Osteocyte (in vitro differentiated cells): ENCODE measurements at regions not wholly inside any gene's neighbourhood (a gene's known extent, or its start where the extent isn't known, plus 50 kb on each side); places are given as distances from the start of the nearest gene placed in this dataset.
"Not testable (repeated sequence)": the region's sequence is repeated elsewhere in the genome, so short reads cannot be mapped to it uniquely, and the experiment has no call there.

Source experiments
- DNase-seq: peaks from one replicate; pipeline ENCODE4 v3.0.0; 2021; ENCODE audit warnings: mixed read lengths; ENCODE audit not compliant: unreplicated experiment; ENCODE audit errors: extremely low spot score
- H3K27ac Mint-ChIP-seq: one replicate; pipeline ENCODE4 v1.8.0; 2021; ENCODE audit warnings: mild to moderate bottlenecking, mixed read lengths; ENCODE audit not compliant: unreplicated experiment
- H3K27me3 Mint-ChIP-seq: one replicate; pipeline ENCODE4 v1.8.0; 2021; ENCODE audit warnings: mixed read lengths; ENCODE audit not compliant: unreplicated experiment
- H3K36me3 Mint-ChIP-seq: one replicate; pipeline ENCODE4 v1.8.0; 2021; ENCODE audit warnings: mixed read lengths; ENCODE audit not compliant: unreplicated experiment
- H3K4me1 Mint-ChIP-seq: one replicate; pipeline ENCODE4 v1.8.0; 2021; ENCODE audit warnings: mixed read lengths; ENCODE audit not compliant: unreplicated experiment
- H3K4me3 Mint-ChIP-seq: one replicate; pipeline ENCODE4 v1.8.0; 2021; ENCODE audit warnings: mild to moderate bottlenecking, moderate library complexity, mixed read lengths; ENCODE audit not compliant: unreplicated experiment
- H3K9me3 Mint-ChIP-seq: one replicate; pipeline ENCODE4 v1.8.0; 2021; ENCODE audit warnings: mixed read lengths; ENCODE audit not compliant: unreplicated experiment
- CTCF ChIP-seq: fragments of 200-600 bp; sonication (generic); IDR thresholded peaks from 2 replicates; pipeline ENCODE4 v1.5.0; 2021; ENCODE audit warnings: antibody characterized with exemption, mild to moderate bottlenecking, moderate library complexity

DNA sequence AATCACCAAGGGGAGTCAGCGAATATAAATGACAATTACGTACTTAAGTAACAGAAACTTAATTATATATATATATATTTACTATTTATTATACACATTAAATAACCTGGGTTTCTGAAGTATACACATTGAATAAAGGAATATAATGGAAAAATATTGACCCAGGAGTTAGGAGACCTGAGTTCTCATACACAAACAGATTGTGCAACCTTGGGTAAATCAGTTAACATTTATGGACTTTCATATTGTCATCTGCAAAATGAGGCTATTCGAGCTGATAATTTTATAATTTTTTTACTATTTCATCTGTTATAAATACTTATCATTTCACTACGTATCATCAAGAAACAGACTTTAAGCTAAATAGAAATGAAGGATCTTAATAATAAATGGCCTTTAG is 75.1 kb upstream of the SRRM3 start:
- H3K4me1 Mint-ChIP-seq, result no peaks in the 10 kb centered on the region
- no peak for TF ChIP-seq CTCF
- H3K9me3 Mint-ChIP-seq, result no peaks in the 10 kb centered on the region
- peaks cover 19% of the 10 kb centered on the region for H3K27me3 Mint-ChIP-seq
- H3K4me3 Mint-ChIP-seq, result no peak overlapping the region
- H3K27ac Mint-ChIP-seq, result no peak overlapping the region
- DNase-seq, result no peak
- no peaks in the 10 kb centered on the region for H3K36me3 Mint-ChIP-seq

GRCh38 chr7:76129366-76129765 is 72.3 kb upstream of the SRRM3 start:
- no peaks in the 10 kb centered on the region for H3K9me3 Mint-ChIP-seq
- DNase-seq, result no peak
- peaks cover 36% of the 10 kb centered on the region for H3K27me3 Mint-ChIP-seq
- H3K4me3 Mint-ChIP-seq, result no peak overlapping the region
- TF ChIP-seq CTCF, result no peak
- H3K27ac Mint-ChIP-seq, result no peak overlapping the region
- H3K36me3 Mint-ChIP-seq, result no peaks in the 10 kb centered on the region
- H3K4me1 Mint-ChIP-seq, result no peaks in the 10 kb centered on the region

DNA sequence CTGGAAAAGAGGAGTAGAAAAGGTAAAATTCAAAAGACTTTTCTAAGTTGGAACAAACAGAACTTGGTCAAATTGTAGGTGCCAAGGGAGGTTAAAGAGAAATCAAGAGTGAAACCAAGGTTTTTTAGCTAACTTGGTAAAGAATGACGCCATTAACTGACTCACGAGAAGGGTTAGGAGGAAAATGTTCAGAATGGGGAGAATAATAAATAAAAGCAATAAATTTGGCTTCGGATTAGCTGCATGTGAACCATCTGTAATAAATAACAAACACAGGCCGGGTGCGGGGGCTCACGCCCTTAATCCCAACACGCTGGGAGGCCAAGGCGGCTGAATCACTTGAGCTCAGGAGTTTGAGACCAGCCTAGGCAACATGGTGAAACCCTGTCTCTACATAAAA is 71.9 kb upstream of the SRRM3 start:
- H3K36me3 Mint-ChIP-seq, result no peaks in the 10 kb centered on the region
- H3K27me3 Mint-ChIP-seq, result peaks cover 40% of the 10 kb centered on the region
- no peak for DNase-seq
- no peaks in the 10 kb centered on the region for H3K9me3 Mint-ChIP-seq
- no peak overlapping the region for H3K27ac Mint-ChIP-seq
- no peaks in the 10 kb centered on the region for H3K4me1 Mint-ChIP-seq
- no peak overlapping the region for H3K4me3 Mint-ChIP-seq
- no peak for TF ChIP-seq CTCF

DNA sequence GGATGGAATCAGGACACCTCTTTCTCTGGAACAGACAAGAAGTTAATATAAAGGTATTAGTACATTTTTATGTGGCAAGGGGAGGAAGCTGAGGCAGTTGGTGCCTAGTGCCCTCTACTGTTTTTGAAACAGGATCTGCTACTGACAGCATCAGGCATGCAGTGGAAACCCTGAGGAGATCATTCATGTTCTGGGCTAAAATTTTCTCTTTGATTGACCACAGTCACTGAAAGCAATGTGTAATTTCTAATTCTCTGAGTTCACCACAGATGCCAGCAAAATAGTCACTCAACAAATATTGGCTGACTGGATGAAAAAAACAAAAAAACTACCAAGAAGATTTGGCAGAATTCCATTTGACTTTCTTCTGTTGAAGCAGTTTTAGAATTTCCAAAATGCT is 71.0 kb upstream of the SRRM3 start:
- peak; percentile 73 for TF ChIP-seq CTCF
- not testable (repeated sequence) for H3K4me3 Mint-ChIP-seq, DNase-seq, H3K4me1 Mint-ChIP-seq, H3K9me3 Mint-ChIP-seq, H3K36me3 Mint-ChIP-seq, H3K27ac Mint-ChIP-seq
- peaks cover 49% of the 10 kb centered on the region for H3K27me3 Mint-ChIP-seq

DNA sequence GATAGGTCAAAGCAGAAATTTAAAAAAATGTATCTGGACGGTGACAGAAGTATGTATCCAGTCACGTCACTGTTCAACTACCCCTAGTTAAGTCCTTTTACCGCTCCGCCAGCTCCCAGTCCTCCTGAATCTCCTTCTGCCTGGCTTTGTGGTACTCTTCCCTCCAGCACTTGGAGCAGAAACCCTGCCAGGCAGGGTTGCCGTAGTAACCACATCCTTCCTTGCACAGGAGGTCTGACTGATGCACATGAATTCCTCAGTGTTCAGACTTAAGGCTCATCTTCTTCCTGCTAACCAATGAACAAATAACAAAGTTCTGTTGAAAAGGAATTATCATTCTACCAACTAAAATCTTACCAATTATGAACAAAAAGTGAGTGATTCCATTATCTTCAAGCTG is 69.8 kb upstream of the SRRM3 start:
- H3K27me3 Mint-ChIP-seq, result peaks cover 55% of the 10 kb centered on the region
- not testable (repeated sequence) for H3K9me3 Mint-ChIP-seq, H3K4me1 Mint-ChIP-seq, H3K4me3 Mint-ChIP-seq, DNase-seq, H3K36me3 Mint-ChIP-seq, H3K27ac Mint-ChIP-seq

DNA sequence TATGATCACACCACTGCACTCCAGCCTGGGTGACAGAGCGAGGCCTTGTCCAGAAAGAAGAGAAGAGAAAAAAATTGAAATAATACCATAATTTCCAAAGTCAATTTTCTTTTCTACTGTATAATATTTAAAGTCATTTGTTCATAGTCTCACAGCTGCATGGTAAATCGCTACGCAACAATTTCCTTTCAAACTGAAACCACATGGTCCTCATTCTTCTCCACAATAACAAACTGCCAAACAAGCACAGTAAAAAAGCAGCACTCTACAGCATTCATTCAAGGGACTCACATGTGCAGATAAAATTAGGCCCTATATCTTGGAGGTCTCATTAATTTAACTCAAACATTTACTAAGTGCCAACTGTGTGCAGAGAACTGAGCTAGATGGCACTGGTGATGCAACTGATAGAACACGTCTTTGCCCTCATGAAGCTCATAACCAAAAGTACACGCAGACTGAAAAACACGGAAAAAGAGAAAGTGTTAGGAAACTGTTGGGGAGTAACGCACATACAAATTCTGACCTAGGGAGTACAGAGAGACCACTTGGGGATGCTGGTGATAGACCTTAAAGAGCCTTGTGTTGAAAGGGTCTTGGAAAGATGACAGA is 68.4 kb upstream of the SRRM3 start:
- Mint-ChIP-seq H3K27me3 (peaks cover 65% of the 10 kb centered on the region), H3K9me3 (no peaks in the 10 kb centered on the region), H3K4me1 (no peaks in the 10 kb centered on the region), H3K27ac (no peak overlapping the region), H3K36me3 (no peaks in the 10 kb centered on the region), H3K4me3 (no peak overlapping the region)
- no peak for TF ChIP-seq CTCF
- DNase-seq, result no peak
